ENCODE measurements at regions not wholly inside any gene's neighbourhood (a gene's known extent, or its start where the extent isn't known, plus 50 kb on each side); places are given as distances from the start of the nearest gene placed in this dataset.

- TF ChIP-seq EZH2 (IDR thresholded peaks at IDR 0.05) = no peak
- no peak for TF ChIP-seq CTCF (IDR thresholded peaks at IDR 0.05)
- no peak for TF ChIP-seq EZH2phosphoT487 (IDR thresholded peaks at IDR 0.05)
Observed at GRCh38 chr1:203926025-203926540, 64.7 kb downstream of the SNRPE start.
